ENCODE measurements at regions not wholly inside any gene's neighbourhood (a gene's known extent, or its start where the extent isn't known, plus 50 kb on each side); places are given as distances from the start of the nearest gene placed in this dataset.

DNA sequence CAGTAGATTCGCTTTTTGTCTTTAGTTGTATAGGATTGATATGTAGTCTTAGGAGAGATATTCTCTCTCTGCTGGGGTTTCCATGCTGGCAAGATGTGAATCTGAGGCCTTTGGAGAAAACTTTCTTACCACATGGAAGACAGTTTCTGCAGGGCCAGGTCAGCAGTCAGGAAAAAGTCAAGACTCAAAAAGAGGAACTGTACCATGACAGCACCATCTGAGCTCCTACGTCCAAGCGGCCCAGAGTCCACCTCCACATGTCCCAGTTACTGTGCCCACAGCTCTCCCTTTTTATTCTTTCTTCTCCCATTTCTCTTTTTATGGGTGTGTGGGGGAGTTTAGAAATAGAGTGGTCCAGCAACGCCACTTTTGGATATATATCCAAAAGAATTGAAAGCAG is 172.0 kb downstream of the MTHFS start:
- H3K14ac ChIP-seq (ENCODE audit: insufficient read length): no peak overlapping the region
- H2BK5ac ChIP-seq (ENCODE audit: low read depth, low read length): no peak overlapping the region
- H3K36me3 ChIP-seq (ENCODE audit: control insufficient read depth in 2 of 4, insufficient read depth in 4 of 4, low read length in 3 of 4): no peaks in the 10 kb centered on the region
- H2BK20ac ChIP-seq (ENCODE audit: low read length): no peak overlapping the region
- no peaks in the 10 kb centered on the region for H3K79me1 ChIP-seq (ENCODE audit: low read depth, low read length)
- H3K56ac ChIP-seq (replicated peaks; ENCODE audit: insufficient read length, low read depth, low read length): no peak overlapping the region
- no peak for TF ChIP-seq POU5F1 (IDR thresholded peaks at IDR 0.05; ENCODE audit: low read depth, low read length)
- TF ChIP-seq POLR2AphosphoS5 (IDR thresholded peaks at IDR 0.05; ENCODE audit: low read depth, low read length): no peak
- no peak for TF ChIP-seq CEBPB (IDR thresholded peaks at IDR 0.05; ENCODE audit: low read depth, low read length)
- no peak for TF ChIP-seq YY1 (IDR thresholded peaks at IDR 0.05; ENCODE audit: low read depth, low read length)
- no peak for TF ChIP-seq MAX (IDR thresholded peaks at IDR 0.05)
- TF ChIP-seq CREB1 (IDR thresholded peaks at IDR 0.05): no peak
- TF ChIP-seq SP1 (IDR thresholded peaks at IDR 0.05; ENCODE audit: low read depth, low read length): no peak
- TF ChIP-seq JUN (IDR thresholded peaks at IDR 0.05; ENCODE audit: low read depth, low read length): no peak
- TF ChIP-seq CHD2 (IDR thresholded peaks at IDR 0.05; ENCODE audit: low read length): no peak
- POLR2A ChIA-PET (ENCODE audit: partially characterized antibody): no interaction called here
- H4K8ac ChIP-seq (ENCODE audit: extremely low read depth, insufficient read depth, low read length): no peak overlapping the region
- no peak overlapping the region for H2BK15ac ChIP-seq (ENCODE audit: low read length)
- H2AFZ ChIP-seq (ENCODE audit: low read length): no peak overlapping the region
- no peak overlapping the region for H3K4me2 ChIP-seq (ENCODE audit: insufficient read depth in 1 of 2, low read depth in 2 of 2, low read length in 2 of 2)
- H3K27me3 ChIP-seq (replicated peaks in 1 of 4; ENCODE audit: control insufficient read depth in 3 of 4, extremely low read depth in 1 of 4, insufficient read depth in 3 of 4, low read length in 3 of 4): no peaks in the 10 kb centered on the region
- H3K27ac ChIP-seq (ENCODE audit: low read depth, low read length): no peak overlapping the region
- H3K23me2 ChIP-seq (ENCODE audit: low read depth, low read length): no peaks in the 10 kb centered on the region
- no peak overlapping the region for H2BK12ac ChIP-seq (ENCODE audit: low read depth, low read length)
- no peak overlapping the region for H4K91ac ChIP-seq (replicated peaks; ENCODE audit: insufficient read length, low read length)
- CTCF ChIA-PET (ENCODE audit: partially characterized antibody): interaction anchor here (0.6 to 1.2 kb wide), 2 partner anchors 32 to 208 kb away, joined by 3 read pairs; no protein-coding TSS in a partner anchor
- DNase-seq (ENCODE audit: low read depth in 1 of 2, low spot score in 2 of 2): no peak
- no peak for FAIRE-seq
- no peak overlapping the region for H3K18ac ChIP-seq (ENCODE audit: extremely low read depth, low read length)
- H4K20me1 ChIP-seq (replicated peaks in 1 of 2; ENCODE audit: control insufficient read depth in 1 of 2, insufficient read depth in 2 of 2, low read length in 2 of 2): no peaks in the 10 kb centered on the region
- 90% methylated on average over 4 of the region's 4 CpGs; no CpG with 5 or more reads in 1 of the 2 experiments for WGBS, 2 experiments (ENCODE audit: extremely low coverage in 1 of 2, insufficient coverage in 1 of 2, insufficient read length in 1 of 2, insufficient replicate concordance in 2 of 2, low coverage in 1 of 2, low lambda C conversion rate in 2 of 2, missing lambda C conversion rate in 1 of 2)
- no peak overlapping the region for H3K9ac ChIP-seq (replicated peaks in 1 of 4; ENCODE audit: extremely low read depth in 1 of 4, low read depth in 3 of 4, low read length in 3 of 4)
- H3K4me3 ChIP-seq (ENCODE audit: extremely low read depth in 1 of 4, insufficient read depth in 2 of 4, low read depth in 3 of 4, low read length in 4 of 4): no peak overlapping the region
- no peak overlapping the region for H2AK5ac ChIP-seq (ENCODE audit: low read depth, low read length)
- H3K9me3 ChIP-seq (ENCODE audit: insufficient read depth in 2 of 2, low read depth in 1 of 2, low read length in 1 of 2): peaks cover 2 to 7% of the 10 kb centered on the region in 2 experiments; a peak in 1 of 4 replicates
- H4K5ac ChIP-seq (ENCODE audit: insufficient read length, low read depth, low read length): no peak overlapping the region
- no peaks in the 10 kb centered on the region; a peak in 1 of 7 replicates for H3K4me1 ChIP-seq (replicated peaks in 1 of 4; ENCODE audit: control insufficient read depth in 3 of 4, insufficient read depth in 4 of 4, low read length in 3 of 4)
- no peak overlapping the region for H3K23ac ChIP-seq (ENCODE audit: insufficient read length)
- no peaks in the 10 kb centered on the region for H3K79me2 ChIP-seq (ENCODE audit: control insufficient read depth in 1 of 2, insufficient read depth in 2 of 2, low read length in 2 of 2)
- H3K4ac ChIP-seq (replicated peaks; ENCODE audit: insufficient read length, low read depth, low read length): no peak overlapping the region
- H2BK120ac ChIP-seq (replicated peaks; ENCODE audit: low read depth, low read length): no peak overlapping the region

All from H1 (cell line).